Thymus (tissue), 11 donors: ENCODE measurements at regions not wholly inside any gene's neighbourhood (a gene's known extent, or its start where the extent isn't known, plus 50 kb on each side); places are given as distances from the start of the nearest gene placed in this dataset.

ENCODE experiments used
- DNase-seq, 9 donors: peaks; one replicate each; pipeline ENCODE4 v3.0.0-alpha.2; 2013; ENCODE audit warnings: low spot score in 9 of 9, low read depth in 6 of 9, missing footprints in 1 of 9
- H3K27ac ChIP-seq, 2 donors: one replicate each; pipeline ENCODE4 v1.5.1; 2013; ENCODE audit warnings: control low read depth in 1 of 2, low read depth in 1 of 2, low read length in 1 of 2, mild to moderate bottlenecking in 1 of 2, moderate library complexity in 1 of 2
- H3K27me3 ChIP-seq, 2 donors: one replicate each; pipeline ENCODE4 v1.5.1; 2013; ENCODE audit warnings: low read length in 1 of 2; ENCODE audit not compliant: control insufficient read depth in 2 of 2, insufficient read depth in 1 of 2
- H3K36me3 ChIP-seq, 2 donors: one replicate each; pipeline ENCODE4 v1.5.1; 2013; ENCODE audit warnings: low read length in 1 of 2, mild to moderate bottlenecking in 1 of 2, moderate library complexity in 1 of 2; ENCODE audit not compliant: control insufficient read depth in 2 of 2, insufficient read depth in 2 of 2
- H3K4me1 ChIP-seq, 2 donors: one replicate each; pipeline ENCODE4 v1.5.1; 2013; ENCODE audit warnings: low read length in 2 of 2; ENCODE audit not compliant: control insufficient read depth in 2 of 2, insufficient read depth in 2 of 2
- H3K4me3 ChIP-seq, 2 donors: one replicate each; pipeline ENCODE4 v1.5.1; 2013; ENCODE audit warnings: low read length in 2 of 2, control low read depth in 1 of 2, mild to moderate bottlenecking in 1 of 2
- H3K9me3 ChIP-seq, 2 donors: one replicate each; pipeline ENCODE4 v1.5.1; 2013; ENCODE audit warnings: low read length in 1 of 2, mild to moderate bottlenecking in 1 of 2; ENCODE audit not compliant: control insufficient read depth in 2 of 2, insufficient read depth in 1 of 2
- WGBS: extraction: QIAGEN DNeasy Blood & Tissue Kit; methylation state at CpG from one replicate; pipeline ENCODE4 v1.1.7; 2013; 5-methylcytosine and 5-hydroxymethylcytosine counted together
- donor health status: healthy.

DNA sequence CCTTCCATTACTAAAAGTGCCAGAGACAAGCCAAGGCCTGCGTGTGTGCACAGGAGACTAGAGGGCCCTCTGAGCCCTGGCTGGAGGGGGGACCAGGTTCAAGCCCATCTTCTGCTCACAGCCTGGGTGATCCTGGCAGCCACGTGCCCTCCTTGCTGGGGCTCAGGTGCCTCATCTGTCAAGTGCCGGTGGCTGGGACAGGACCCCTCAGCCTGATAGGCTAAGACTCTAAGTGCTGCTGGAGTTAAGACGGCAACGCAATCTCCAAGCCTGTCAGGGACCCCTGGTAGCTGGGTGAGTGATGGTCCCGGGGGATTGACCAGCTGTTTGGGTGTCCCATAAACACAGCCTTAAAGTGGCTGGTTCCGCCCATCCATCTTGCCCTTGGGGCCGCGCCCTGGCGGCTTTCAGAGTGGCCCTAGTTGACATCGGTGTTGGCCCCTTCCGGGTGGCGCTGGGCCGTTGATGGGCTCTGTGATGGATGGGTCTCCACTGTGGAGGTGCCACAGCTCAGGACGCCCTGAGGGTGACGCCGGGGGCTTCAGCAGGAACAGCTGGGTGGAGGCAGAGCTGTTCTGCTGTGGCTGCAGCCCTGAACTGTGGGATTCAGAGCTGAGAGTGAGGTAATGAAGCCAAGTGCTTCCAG is 136.2 kb downstream of the BARX1 start:
- Histone ChIP-seq H3K36me3 (no peaks in the 10 kb centered on the region), H3K4me3 (no peak overlapping the region), H3K4me1 (no peaks in the 10 kb centered on the region), H3K27ac (no peak overlapping the region), H3K9me3 (no peaks in the 10 kb centered on the region), H3K27me3 (peaks cover 0 to 10% of the 10 kb centered on the region in 2 donors)
- 77% methylated on average over 17 of the region's 17 CpGs for WGBS
- DNase-seq: no peak

DNA sequence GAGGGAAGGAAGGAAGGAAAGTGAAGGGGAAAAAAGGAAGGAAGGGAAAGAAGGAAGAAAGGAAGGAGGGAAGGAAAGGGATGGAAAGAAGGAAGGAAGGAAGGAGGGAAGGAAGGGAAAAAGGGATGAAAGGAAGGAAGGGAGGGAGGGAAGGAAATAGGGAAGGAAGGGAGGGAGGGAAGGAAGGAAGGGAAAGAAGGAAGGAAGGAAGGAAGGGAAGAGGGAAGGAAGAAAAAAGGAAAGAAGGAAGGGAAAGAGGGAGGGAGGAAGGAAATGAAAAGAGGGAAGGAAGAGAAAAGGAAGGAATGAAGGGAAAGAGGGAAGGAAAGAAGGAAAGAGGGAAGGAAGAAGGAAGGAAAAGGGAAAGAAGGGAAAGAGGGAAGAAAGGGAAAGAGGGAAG is 136.9 kb downstream of the BARX1 start:
- H3K4me1 ChIP-seq: no peaks in the 10 kb centered on the region
- H3K36me3 ChIP-seq: no peaks in the 10 kb centered on the region
- H3K4me3 ChIP-seq: no peak overlapping the region
- no peak for DNase-seq
- H3K9me3 ChIP-seq: no peaks in the 10 kb centered on the region
- H3K27me3 ChIP-seq: peaks cover 0 to 11% of the 10 kb centered on the region in 2 donors
- no peak overlapping the region for H3K27ac ChIP-seq

DNA sequence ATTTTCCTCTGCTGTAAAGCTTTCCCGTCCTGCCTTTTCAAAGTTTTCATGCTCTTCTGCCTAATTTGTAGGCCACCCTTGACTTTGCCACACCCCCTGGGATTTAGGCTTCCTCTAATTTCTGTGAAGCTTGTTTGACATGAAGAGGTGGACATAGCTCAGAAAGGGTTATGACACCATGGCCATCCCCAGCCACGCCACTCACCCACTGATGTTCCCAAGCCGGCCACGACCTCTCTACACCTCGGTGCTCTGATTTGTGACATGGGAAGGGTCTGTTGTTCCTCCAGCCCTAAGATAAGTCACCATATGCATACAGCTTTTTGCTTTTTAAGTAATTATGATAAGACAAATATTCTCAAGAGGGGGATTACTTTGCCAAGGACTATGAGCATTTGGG is 139.5 kb downstream of the BARX1 start:
- WGBS: 80% methylated on average over 5 of the region's 5 CpGs
- DNase-seq: no peak
- no peak overlapping the region for H3K4me3 ChIP-seq
- no peaks in the 10 kb centered on the region for H3K4me1 ChIP-seq
- no peaks in the 10 kb centered on the region for H3K36me3 ChIP-seq
- H3K27ac ChIP-seq: no peak overlapping the region
- H3K27me3 ChIP-seq: peaks cover 0 to 14% of the 10 kb centered on the region in 2 donors
- H3K9me3 ChIP-seq: no peaks in the 10 kb centered on the region

DNA sequence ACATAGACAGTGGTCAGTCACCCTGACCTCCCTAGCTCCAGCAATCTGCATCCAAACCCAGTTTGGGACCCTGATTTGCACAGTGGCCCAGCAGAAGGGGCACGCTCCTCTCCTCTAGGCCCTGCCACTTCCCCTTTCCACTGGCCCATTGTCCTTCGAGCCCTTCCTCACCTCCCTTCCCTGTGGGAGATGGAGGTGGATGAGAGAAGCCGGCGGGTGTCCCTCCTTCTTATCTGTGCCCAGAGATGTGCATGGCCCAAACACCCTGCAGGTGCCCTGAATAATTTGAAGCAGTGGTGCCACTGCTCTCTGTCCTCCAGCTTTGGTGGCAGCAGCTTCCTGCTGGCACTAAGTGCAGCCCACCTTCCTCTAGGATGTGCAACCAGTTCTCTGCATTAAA is 140.0 kb downstream of the BARX1 start:
- no peak overlapping the region for H3K4me3 ChIP-seq

DNA sequence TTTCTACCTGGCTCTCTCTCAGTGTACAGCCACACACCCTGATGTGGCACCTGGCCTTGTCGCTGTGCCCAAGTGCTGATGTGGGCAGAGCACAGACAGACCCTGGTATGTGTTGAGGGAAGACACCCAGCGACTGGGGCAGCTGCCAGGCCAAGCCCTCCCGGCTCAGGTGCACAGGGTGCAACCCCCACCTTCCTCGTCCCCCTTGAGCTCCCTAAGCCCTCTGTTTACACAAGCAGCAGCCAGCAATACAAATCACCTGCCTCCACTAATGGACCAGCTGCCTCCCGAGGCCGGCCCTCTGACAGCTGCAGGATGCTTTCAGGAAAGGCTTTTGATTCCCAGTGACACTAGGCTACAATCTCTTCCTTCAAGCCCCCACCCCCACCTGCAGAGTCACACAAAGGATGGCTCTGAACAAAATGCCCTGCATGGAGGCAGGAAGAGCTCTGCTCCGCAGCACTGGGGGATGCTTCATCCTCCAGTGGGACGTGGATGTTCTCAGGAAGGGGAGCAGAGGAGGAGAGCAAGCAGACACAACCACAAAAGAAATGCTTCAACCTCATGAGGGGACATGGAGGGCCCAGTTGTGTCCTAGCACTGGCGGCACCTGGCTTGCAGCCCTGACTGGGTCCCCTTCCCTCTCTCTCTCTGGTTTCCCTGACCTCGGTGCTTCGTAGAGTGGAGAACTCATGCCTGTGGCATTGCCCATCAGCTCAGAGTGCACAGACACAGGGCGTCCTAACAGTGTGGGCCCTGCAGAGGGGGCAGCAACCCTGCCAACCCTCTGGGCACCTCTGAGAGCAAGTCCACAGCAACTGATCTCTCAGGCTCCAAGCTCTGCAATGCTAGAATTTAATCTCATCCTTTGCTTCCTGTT is 140.8 kb downstream of the BARX1 start:
- no peaks in the 10 kb centered on the region for H3K4me1 ChIP-seq
- H3K4me3 ChIP-seq: no peak overlapping the region
- H3K9me3 ChIP-seq: no peaks in the 10 kb centered on the region
- whole genome bisulfite sequencing: 44% methylated on average over 12 of the region's 12 CpGs
- H3K27ac ChIP-seq: no peak overlapping the region
- DNase-seq: no peak
- H3K27me3 ChIP-seq: peaks cover 0 to 24% of the 10 kb centered on the region in 2 donors
- H3K36me3 ChIP-seq: no peaks in the 10 kb centered on the region

More for the DNA sequence above, 140.0 kb downstream of the BARX1 start:
- H3K27ac ChIP-seq: no peak overlapping the region
- no peaks in the 10 kb centered on the region for H3K4me1 ChIP-seq
- H3K36me3 ChIP-seq: no peaks in the 10 kb centered on the region
- WGBS: 68% methylated on average over 4 of the region's 4 CpGs
- peaks cover 0 to 19% of the 10 kb centered on the region in 2 donors for H3K27me3 ChIP-seq
- no peaks in the 10 kb centered on the region for H3K9me3 ChIP-seq
- DNase-seq: no peak

DNA sequence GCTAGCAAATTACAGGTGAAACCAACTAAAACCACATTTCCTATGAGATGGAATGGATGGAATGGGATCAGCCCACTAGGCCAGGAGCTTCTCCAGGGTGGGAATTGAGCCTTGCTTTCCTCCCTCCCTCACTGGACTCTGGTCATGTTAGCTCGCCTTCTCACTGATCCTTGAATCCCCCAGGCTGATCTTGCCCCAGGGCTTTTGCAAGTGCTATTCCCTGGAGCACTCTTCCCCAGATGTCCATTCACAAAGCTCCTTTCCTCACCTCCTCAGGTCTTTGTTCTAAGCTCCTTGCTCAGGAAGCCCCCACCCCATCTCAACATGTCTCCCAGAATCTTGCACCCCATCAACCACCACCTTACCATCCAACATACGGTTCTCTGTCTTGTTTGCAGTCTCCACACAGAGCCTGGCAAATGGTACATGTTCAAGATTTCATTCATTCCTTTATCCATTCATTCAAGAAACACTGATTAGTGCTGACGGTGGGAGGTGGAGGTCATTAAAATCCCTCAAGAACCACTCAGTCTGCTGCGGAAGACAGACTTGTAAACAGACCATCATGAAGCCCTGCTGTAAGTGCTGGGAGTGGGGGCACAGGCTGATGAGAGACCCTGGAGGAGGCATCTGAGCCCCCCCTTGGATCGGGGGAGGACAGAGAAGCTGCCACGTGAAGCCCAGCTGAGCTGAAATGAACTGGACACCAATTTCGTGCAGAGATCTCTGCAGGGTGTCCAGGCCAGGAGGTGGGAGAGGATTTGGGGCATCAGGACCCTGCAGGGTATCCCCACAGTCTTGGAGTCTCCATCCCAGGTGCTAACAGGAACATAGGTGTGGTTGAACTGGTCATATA is 141.7 kb downstream of the BARX1 start:
- Histone ChIP-seq H3K4me3 (no peak overlapping the region), H3K27ac (no peak overlapping the region), H3K27me3 (peaks cover 0 to 19% of the 10 kb centered on the region in 2 donors), H3K4me1 (no peaks in the 10 kb centered on the region), H3K9me3 (no peaks in the 10 kb centered on the region), H3K36me3 (no peaks in the 10 kb centered on the region)
- WGBS: 70% methylated on average over 7 of the region's 7 CpGs
- DNase-seq: no peak

DNA sequence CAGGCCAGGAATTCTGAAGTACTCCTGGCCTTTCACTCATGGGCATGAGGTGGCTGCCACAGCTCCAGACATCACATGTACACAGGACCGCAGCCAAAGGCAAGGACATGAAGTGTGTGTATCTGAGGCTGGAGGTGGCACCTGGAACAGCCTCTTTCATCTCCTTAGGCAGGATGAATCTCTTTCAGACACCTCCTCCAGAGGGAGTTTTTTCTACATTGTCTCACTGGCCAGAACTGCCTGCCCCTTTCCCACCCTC is 142.8 kb downstream of the BARX1 start:
- DNase-seq: no peak
- H3K27me3 ChIP-seq: peaks cover 0 to 19% of the 10 kb centered on the region in 2 donors
- WGBS: 95% methylated on average over 1 of the region's 1 CpG

DNA sequence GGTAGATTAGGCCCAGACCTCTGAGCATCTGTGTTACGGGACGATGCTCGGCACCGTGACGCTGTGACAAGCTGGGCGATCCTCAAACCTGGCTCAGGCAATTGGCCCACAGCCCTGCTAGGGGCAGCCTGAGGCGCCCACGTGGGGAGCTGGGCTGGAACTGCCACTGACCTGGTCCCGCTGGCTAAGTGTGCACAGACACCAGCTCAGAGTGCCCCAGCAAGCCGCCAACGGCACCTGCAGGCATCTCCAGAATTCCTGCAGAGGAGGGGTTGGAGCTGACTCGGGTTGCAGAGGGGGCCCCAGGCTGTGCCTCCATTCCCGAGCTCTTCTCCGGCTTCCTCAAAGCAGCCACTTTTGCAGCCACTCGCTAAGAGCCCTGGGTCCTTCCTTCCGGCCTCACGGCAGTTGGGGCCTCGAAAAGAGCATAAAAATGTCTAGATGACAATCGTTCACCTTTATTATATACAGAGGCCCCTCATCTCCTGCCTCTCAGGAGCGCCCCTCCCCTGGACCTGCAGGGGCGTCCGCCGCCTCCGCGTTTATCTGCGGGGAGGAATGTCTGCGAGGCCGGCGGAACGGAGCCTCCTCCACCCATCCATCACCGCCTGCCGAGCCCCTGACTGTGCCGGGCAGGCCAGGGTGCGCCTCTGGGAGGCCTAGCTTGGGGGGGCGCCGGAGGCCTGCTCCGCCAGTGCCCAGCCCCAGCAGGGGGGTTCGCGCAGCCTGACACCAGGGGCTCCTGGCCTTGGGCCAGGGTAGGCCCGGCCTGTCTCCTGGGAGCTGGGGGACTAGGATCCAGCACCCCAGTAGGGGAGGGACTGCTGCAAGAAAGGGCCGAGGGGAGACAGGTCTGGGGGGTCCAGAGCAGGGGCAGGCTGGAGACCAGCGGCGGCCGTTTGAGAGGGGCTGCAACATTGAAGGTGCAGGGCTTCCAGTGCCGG is 144.9 kb downstream of the BARX1 start:
- no peak for DNase-seq
- WGBS: 65% methylated on average over 45 of the region's 45 CpGs
- H3K36me3 ChIP-seq: no peaks in the 10 kb centered on the region
- H3K27me3 ChIP-seq: peaks cover 0 to 22% of the 10 kb centered on the region in 2 donors
- no peaks in the 10 kb centered on the region for H3K4me1 ChIP-seq
- H3K4me3 ChIP-seq: no peak overlapping the region
- no peaks in the 10 kb centered on the region for H3K9me3 ChIP-seq
- no peak overlapping the region for H3K27ac ChIP-seq

More for the DNA sequence above, 142.8 kb downstream of the BARX1 start:
- no peaks in the 10 kb centered on the region for H3K4me1 ChIP-seq
- H3K9me3 ChIP-seq: no peaks in the 10 kb centered on the region
- H3K4me3 ChIP-seq: no peak overlapping the region
- no peak overlapping the region for H3K27ac ChIP-seq
- H3K36me3 ChIP-seq: no peaks in the 10 kb centered on the region
